ENCODE measurements at regions not wholly inside any gene's neighbourhood (a gene's known extent, or its start where the extent isn't known, plus 50 kb on each side); places are given as distances from the start of the nearest gene placed in this dataset.

GRCh38 chr3:78183906-78184599, 1144.2 kb downstream of the ROBO2 start:
- TF ChIP-seq, protein P1, sequence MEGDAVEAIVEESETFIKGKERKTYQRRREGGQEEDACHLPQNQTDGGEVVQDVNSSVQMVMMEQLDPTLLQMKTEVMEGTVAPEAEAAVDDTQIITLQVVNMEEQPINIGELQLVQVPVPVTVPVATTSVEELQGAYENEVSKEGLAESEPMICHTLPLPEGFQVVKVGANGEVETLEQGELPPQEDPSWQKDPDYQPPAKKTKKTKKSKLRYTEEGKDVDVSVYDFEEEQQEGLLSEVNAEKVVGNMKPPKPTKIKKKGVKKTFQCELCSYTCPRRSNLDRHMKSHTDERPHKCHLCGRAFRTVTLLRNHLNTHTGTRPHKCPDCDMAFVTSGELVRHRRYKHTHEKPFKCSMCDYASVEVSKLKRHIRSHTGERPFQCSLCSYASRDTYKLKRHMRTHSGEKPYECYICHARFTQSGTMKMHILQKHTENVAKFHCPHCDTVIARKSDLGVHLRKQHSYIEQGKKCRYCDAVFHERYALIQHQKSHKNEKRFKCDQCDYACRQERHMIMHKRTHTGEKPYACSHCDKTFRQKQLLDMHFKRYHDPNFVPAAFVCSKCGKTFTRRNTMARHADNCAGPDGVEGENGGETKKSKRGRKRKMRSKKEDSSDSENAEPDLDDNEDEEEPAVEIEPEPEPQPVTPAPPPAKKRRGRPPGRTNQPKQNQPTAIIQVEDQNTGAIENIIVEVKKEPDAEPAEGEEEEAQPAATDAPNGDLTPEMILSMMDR (IDR thresholded peaks at IDR 0.05; ENCODE audit: low read length, missing control alignments): no peak
- H3K4me3 ChIP-seq (replicated peaks; ENCODE audit: low read depth, low read length): no peak overlapping the region
- DNase-seq (ENCODE audit: low read depth): no peak

GRCh38 chr3:78186404-78186803, 1146.5 kb downstream of the ROBO2 start:
- TF ChIP-seq, protein P1 (IDR thresholded peaks at IDR 0.05; ENCODE audit: low read length, missing control alignments): no peak
- no peak for DNase-seq (ENCODE audit: low read depth)
- no peak overlapping the region for H3K4me3 ChIP-seq (replicated peaks; ENCODE audit: low read depth, low read length)

DNA sequence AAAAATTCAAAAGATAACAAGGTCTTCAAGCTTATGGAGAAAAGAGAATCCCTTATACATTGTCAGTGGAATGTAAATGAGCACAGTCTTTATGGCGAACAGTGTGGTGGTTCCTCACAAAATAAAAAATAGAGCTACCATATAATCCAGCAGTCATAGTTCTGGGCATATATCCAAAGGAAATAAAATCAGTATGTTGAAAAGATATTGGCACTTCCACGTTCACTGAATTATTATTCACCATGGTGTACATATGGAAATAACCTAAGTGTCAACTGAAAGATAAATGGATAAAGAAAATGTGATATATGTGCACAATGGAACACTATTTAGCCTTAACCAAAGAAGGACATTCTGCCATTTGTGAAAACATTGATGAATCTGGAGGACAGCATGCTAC, 1161.2 kb downstream of the ROBO2 start:
- TF ChIP-seq, protein P1 (IDR thresholded peaks at IDR 0.05; ENCODE audit: low read length, missing control alignments): no peak
- no peak overlapping the region for H3K4me3 ChIP-seq (replicated peaks; ENCODE audit: low read depth, low read length)
- no peak for DNase-seq (ENCODE audit: low read depth)

GRCh38 chr3:78204977-78205376, 1165.1 kb downstream of the ROBO2 start:
- peak; percentile 67 for DNase-seq (ENCODE audit: low read depth)
- H3K4me3 ChIP-seq (replicated peaks; ENCODE audit: low read depth, low read length): no peak overlapping the region
- TF ChIP-seq, protein P1 (IDR thresholded peaks at IDR 0.05; ENCODE audit: low read length, missing control alignments): peak; percentile 17

DNA sequence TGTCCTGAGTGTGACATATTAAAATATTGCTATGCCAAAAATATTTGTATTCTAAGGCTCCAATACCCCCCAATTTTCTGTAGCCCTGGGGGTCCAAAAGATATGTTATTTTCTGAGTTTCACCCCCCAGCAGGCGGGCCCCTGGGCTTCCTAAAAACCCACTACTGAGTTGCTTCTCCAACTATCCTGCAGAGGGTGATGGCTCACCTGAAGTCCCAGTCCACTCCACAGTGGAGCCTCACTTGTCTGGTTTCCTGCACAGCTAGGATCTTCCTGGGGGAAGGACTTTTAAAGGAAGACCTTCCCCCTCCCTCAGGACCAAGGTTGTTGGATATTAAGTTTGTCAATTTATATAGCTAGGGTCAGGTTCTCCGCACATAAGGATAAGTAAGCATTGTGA, 1181.4 kb downstream of the ROBO2 start:
- H3K4me3 ChIP-seq (replicated peaks; ENCODE audit: low read depth, low read length): no peak overlapping the region
- TF ChIP-seq, protein P1 (IDR thresholded peaks at IDR 0.05; ENCODE audit: low read length, missing control alignments): no peak
- DNase-seq (ENCODE audit: low read depth): no peak

- TF ChIP-seq, protein P1 (IDR thresholded peaks at IDR 0.05; ENCODE audit: low read length, missing control alignments): no peak
- DNase-seq (ENCODE audit: low read depth): no peak
- H3K4me3 ChIP-seq (replicated peaks; ENCODE audit: low read depth, low read length): no peak overlapping the region
Observed at GRCh38 chr3:78221796-78222195, 1181.9 kb downstream of the ROBO2 start.

DNA sequence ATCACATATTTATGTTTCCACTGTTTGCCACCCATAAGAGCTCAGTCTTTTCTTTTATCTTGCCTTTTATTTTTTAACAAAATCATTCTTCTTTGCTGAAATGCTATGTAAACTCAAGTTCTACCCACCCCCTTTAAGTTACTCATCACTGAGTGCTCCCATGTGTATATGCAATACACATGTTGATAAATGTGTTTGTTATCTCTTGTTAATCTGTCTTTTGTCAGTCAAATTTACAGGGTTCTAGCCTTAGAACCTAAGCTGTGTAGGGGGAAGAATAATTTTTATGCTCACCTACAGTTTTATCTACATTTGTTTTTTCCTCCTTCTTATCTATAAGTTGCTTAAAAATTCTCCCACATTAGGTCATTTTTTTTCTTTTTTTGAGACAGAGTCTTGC, 1195.9 kb downstream of the ROBO2 start:
- TF ChIP-seq, protein P1 (IDR thresholded peaks at IDR 0.05; ENCODE audit: low read length, missing control alignments): no peak
- no peak overlapping the region for H3K4me3 ChIP-seq (replicated peaks; ENCODE audit: low read depth, low read length)
- no peak for DNase-seq (ENCODE audit: low read depth)

All from fibroblast of pulmonary artery (primary cell).